Choroid plexus epithelial cell (primary cell): ENCODE measurements at regions not wholly inside any gene's neighbourhood (a gene's known extent, or its start where the extent isn't known, plus 50 kb on each side); places are given as distances from the start of the nearest gene placed in this dataset.
A peak's percentile ranks its signal among the peaks of the same experiment; 100 is the strongest.

Source experiments
- DNase-seq: peaks from one replicate; pipeline ENCODE4 v3.0.0-alpha.2; 2010; ENCODE audit warnings: low read depth
- H3K4me3 ChIP-seq: 2 replicates; pipeline ENCODE4 v1.5.1; 2011; ENCODE audit warnings: low read depth, mild to moderate bottlenecking, control low read depth, low read length, moderate library complexity
- CTCF ChIP-seq: conservative IDR thresholded peaks from 2 replicates; pipeline ENCODE4 v1.5.1; 2011; ENCODE audit warnings: low read depth, mild to moderate bottlenecking, control low read depth, inconsistent platforms, low read length, moderate library complexity

DNA sequence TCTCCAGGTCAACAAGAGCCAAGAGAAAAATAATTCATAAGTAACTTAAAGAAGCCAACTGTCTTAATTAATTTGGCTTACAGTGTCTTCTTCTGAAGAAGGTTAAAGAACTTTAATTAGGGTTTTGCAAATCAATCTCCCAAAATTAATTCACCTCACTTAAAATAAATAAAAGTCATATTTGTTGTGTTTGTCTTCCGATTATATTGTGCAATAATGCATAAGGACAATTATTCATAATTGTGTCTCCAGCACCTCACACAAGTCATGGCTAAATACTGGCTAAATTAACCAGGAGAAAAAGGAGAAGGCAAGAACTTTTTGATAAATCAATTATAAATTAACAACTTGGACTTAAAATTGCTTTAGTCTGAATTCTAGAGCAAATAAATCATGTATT lies 899.0 kb upstream of the NR2F2 start:
- H3K4me3 ChIP-seq, result no peak overlapping the region
- no peak for TF ChIP-seq CTCF
- DNase-seq, result no peak

GRCh38 chr15:95432878-95433405 lies 897.6 kb upstream of the NR2F2 start:
- no peak for DNase-seq
- no peak for TF ChIP-seq CTCF
- no peak overlapping the region for H3K4me3 ChIP-seq

GRCh38 chr15:95439922-95440376 lies 890.6 kb upstream of the NR2F2 start:
- TF ChIP-seq CTCF, result no peak
- DNase-seq, result no peak
- no peak overlapping the region for H3K4me3 ChIP-seq

DNA sequence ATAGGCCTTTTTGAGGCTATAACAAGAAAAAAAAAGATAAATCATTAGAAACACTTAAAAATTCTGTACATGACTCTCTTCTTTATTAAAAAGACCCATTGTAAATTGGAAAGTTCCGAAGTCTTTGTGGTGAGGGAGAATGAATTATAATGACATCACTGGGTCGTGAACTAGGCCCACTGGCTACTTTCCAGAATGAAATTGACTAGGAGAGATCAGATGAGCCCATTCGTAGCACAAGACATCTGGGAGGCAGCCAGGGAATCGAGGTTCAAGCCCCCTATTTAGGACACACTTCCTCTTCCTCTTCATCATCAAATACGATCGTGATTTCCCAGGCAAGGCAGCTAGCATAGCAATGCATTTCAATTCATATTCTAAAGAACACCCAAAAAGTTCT lies 889.8 kb upstream of the NR2F2 start:
- TF ChIP-seq CTCF, result no peak
- no peak overlapping the region for H3K4me3 ChIP-seq
- peak; percentile 60 for DNase-seq

- TF ChIP-seq CTCF, result no peak
- DNase-seq, result peak; percentile 87
- H3K4me3 ChIP-seq, result no peak overlapping the region
These were observed 888.3 kb upstream of the NR2F2 start for GRCh38 chr15:95442107-95442719.

DNA sequence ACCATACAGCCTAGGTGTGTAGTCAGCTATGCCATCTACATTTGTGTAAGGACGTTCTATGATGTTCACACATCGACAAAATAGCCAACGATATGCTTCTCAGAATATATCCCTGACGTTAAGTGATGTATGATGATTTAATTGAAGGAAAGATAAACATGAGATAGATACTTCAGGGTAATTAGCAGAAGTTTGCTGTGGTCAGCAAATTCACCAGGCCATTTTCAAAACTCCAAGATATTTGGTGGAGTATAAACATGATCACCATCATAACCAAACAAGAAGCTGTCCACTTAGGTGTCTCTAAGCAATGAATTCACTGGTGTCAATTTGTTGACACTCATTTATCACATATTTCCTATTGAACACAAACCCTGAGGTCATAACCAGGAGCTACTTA lies 885.6 kb upstream of the NR2F2 start:
- no peak for TF ChIP-seq CTCF
- H3K4me3 ChIP-seq, result no peak overlapping the region

GRCh38 chr15:95446854-95447253 lies 883.6 kb upstream of the NR2F2 start:
- no peak for DNase-seq
- TF ChIP-seq CTCF, result no peak
- H3K4me3 ChIP-seq, result no peak overlapping the region

More for the DNA sequence above, 885.6 kb upstream of the NR2F2 start:
- no peak for DNase-seq
